Immature natural killer cell (primary cell): ENCODE measurements at regions not wholly inside any gene's neighbourhood (a gene's known extent, or its start where the extent isn't known, plus 50 kb on each side); places are given as distances from the start of the nearest gene placed in this dataset.
"Not testable (repeated sequence)": the region's sequence is repeated elsewhere in the genome, so short reads cannot be mapped to it uniquely, and the experiment has no call there.

Experiments used
- DNase-seq, 3 donors: peaks; one replicate each; pipeline ENCODE4 v3.0.0; 2022; ENCODE audit warnings: mixed read lengths in 1 of 3
- H3K27ac Mint-ChIP-seq, 6 donors: one replicate each; pipeline ENCODE4 v1.8.0; 2020; ENCODE audit warnings: mixed read lengths in 6 of 6, mild to moderate bottlenecking in 5 of 6, inconsistent platforms in 4 of 6, moderate library complexity in 3 of 6
- H3K27me3 Mint-ChIP-seq, 3 donors: one replicate each; pipeline ENCODE4 v1.8.0; 2020 to 2021; ENCODE audit warnings: low read depth in 3 of 3, mild to moderate bottlenecking in 3 of 3, mixed read lengths in 3 of 3, moderate library complexity in 3 of 3, inconsistent platforms in 1 of 3
- H3K36me3 Mint-ChIP-seq, 3 donors: one replicate each; pipeline ENCODE4 v1.8.0; 2020; ENCODE audit warnings: mixed read lengths in 3 of 3, inconsistent platforms in 2 of 3, mild to moderate bottlenecking in 2 of 3
- H3K4me1 Mint-ChIP-seq, 2 donors: one replicate each; pipeline ENCODE4 v1.8.0; 2020; ENCODE audit warnings: inconsistent platforms in 2 of 2, mild to moderate bottlenecking in 2 of 2, mixed read lengths in 2 of 2, moderate library complexity in 1 of 2
- H3K4me3 Mint-ChIP-seq, 5 donors: one replicate each; pipeline ENCODE4 v1.8.0; 2020; ENCODE audit warnings: mild to moderate bottlenecking in 5 of 5, mixed read lengths in 5 of 5, inconsistent platforms in 3 of 5, moderate library complexity in 3 of 5
- H3K9me3 Mint-ChIP-seq, 6 donors: one replicate each; pipeline ENCODE4 v1.8.0; 2020; ENCODE audit warnings: mild to moderate bottlenecking in 6 of 6, mixed read lengths in 6 of 6, inconsistent platforms in 4 of 6, moderate library complexity in 3 of 6

DNA sequence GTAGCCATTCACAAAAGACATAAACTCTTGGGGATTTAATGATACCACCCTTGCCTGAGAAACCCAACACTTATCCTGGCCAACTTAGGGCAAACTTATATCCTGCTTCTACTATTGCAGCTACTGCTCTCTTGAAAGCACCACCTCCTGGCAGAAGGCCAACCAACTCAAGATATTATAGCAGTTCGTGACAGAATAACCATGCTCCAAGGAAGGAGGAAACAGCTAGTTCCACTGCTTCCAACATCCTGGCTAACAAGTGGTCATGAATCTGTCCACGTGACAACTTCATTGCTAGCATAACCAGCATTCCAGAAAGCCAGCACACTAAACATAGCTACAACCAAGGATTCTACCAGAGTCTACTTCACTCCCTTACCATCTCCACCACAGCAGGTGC lies 1037.5 kb downstream of the TBL1XR1 start:
- no peaks in the 10 kb centered on the region for H3K4me1 Mint-ChIP-seq

DNA sequence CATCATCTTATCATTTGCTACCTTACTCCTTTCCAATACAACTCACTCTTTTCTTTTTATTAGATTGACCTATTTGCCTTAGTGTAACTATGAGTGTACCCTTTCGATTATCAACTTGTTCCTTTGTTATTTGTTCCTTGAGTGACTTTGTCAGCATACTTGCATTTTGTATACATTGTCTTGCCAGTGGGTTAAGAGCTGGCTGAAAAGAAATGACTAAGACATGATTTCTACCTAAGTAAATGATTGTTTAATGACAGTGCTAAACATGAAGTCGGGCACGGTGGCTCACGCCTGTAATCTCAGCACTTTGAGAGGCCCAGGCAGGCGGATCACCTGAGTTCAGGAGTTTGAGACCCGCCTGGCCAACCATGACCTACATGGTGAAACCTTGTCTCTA lies 1042.3 kb downstream of the TBL1XR1 start:
- no peaks in the 10 kb centered on the region for H3K4me1 Mint-ChIP-seq

More for the DNA sequence above, 1037.5 kb downstream of the TBL1XR1 start:
- peaks cover 0 to 3% (median 0%) of the 10 kb centered on the region in 3 donors for H3K27me3 Mint-ChIP-seq
- DNase-seq = no peak
- H3K4me3 Mint-ChIP-seq = no peak overlapping the region
- no peak overlapping the region for H3K27ac Mint-ChIP-seq
- H3K9me3 Mint-ChIP-seq = peaks cover 10 to 59% (median 42%) of the 10 kb centered on the region in 6 donors
- H3K36me3 Mint-ChIP-seq = peaks cover 0 to 2% (median 0%) of the 10 kb centered on the region in 3 donors

GRCh38 chr3:176149567-176149966 lies 1047.7 kb downstream of the TBL1XR1 start:
- Mint-ChIP-seq H3K4me3 (no peak overlapping the region), H3K36me3 (peaks cover 0 to 3% (median 0%) of the 10 kb centered on the region in 3 donors), H3K9me3 (peaks cover 6 to 24% (median 14%) of the 10 kb centered on the region in 6 donors), H3K4me1 (no peaks in the 10 kb centered on the region), H3K27me3 (no peaks in the 10 kb centered on the region), H3K27ac (no peak overlapping the region)
- no peak for DNase-seq

More for the DNA sequence above, 1042.3 kb downstream of the TBL1XR1 start:
- no peak for DNase-seq
- Mint-ChIP-seq H3K4me3 (no peak overlapping the region), H3K27ac (no peak overlapping the region), H3K27me3 (peaks cover 0 to 3% (median 0%) of the 10 kb centered on the region in 3 donors), H3K9me3 (peaks cover 5 to 24% (median 18%) of the 10 kb centered on the region in 6 donors), H3K36me3 (no peaks in the 10 kb centered on the region)

DNA sequence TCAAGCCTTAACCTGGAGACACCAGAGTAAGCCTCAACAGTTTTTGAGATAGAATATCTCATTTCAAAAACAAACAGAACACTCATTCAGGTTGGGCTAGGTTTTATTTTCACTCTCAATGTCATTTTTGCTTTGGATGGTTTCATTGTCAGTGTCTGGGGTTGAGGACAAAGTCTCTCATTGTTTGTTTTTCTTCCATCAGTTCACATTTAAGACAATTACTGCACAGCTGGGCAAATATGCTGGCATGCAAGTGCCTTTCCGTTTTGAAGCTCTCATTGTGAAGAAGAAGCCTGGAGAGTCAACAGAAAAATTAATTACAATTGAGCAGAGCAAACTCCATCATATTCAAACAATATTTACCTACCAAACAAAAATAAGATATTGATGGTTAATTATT lies 1050.0 kb downstream of the TBL1XR1 start:
- DNase-seq = no peak
- Mint-ChIP-seq H3K4me3 (no peak overlapping the region), H3K27ac (no peak overlapping the region), H3K27me3 (peaks cover 0 to 2% (median 0%) of the 10 kb centered on the region in 3 donors), H3K9me3 (peaks cover 13 to 35% (median 19%) of the 10 kb centered on the region in 6 donors), H3K4me1 (no peaks in the 10 kb centered on the region), H3K36me3 (peaks cover 0 to 3% (median 0%) of the 10 kb centered on the region in 3 donors)

DNA sequence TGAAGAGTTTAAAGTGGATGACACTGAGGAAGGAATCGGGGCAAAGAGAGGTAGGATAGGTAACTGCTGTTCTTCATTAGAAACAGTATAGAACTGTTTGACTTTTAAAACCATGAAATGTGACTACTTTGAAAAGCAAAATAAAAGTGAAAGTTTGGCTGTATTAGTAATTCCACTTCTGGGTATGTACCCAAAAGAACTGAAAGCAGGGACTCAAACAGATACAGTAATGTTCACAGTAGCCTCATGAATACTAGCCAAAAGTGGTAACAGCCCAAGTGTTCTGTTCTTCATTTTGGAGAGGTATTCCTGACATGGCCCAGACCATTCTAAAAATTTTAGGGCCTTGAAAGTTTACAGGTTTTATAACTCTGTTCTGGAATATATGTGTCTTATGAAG lies 1055.4 kb downstream of the TBL1XR1 start:
- Mint-ChIP-seq H3K27me3 (peaks cover 0 to 2% (median 0%) of the 10 kb centered on the region in 3 donors), H3K4me3 (no peak overlapping the region), H3K4me1 (no peaks in the 10 kb centered on the region), H3K27ac (no peak overlapping the region), H3K9me3 (peaks cover 19 to 58% (median 33%) of the 10 kb centered on the region in 6 donors), H3K36me3 (peaks cover 0 to 3% (median 0%) of the 10 kb centered on the region in 3 donors)
- DNase-seq = no peak

DNA sequence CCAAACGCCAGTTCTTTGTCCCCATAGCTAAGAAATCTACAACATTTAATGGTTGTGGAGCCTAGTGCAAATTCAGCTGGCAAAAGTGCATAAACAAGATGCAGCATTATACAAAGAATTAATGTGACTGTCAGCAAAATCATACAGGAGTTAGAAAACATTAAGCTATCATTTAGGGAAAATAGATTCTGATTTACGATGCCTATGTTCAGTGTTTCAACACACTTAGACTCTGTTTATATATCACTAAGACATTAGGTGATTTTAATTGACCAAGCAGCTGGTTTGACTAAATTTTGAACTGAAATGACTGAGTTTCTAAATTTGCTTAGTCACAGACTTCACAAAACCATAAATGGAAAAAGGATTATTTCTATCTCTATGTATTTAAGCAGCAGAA lies 1076.8 kb downstream of the TBL1XR1 start:
- peaks cover 7 to 46% (median 22%) of the 10 kb centered on the region in 6 donors for H3K9me3 Mint-ChIP-seq
- H3K4me1 Mint-ChIP-seq = no peaks in the 10 kb centered on the region
- H3K27ac Mint-ChIP-seq = no peak overlapping the region
- peaks cover 0 to 1% (median under 1%) of the 10 kb centered on the region in 3 donors for H3K27me3 Mint-ChIP-seq
- no peak overlapping the region for H3K4me3 Mint-ChIP-seq
- DNase-seq = no peak
- H3K36me3 Mint-ChIP-seq = no peaks in the 10 kb centered on the region

DNA sequence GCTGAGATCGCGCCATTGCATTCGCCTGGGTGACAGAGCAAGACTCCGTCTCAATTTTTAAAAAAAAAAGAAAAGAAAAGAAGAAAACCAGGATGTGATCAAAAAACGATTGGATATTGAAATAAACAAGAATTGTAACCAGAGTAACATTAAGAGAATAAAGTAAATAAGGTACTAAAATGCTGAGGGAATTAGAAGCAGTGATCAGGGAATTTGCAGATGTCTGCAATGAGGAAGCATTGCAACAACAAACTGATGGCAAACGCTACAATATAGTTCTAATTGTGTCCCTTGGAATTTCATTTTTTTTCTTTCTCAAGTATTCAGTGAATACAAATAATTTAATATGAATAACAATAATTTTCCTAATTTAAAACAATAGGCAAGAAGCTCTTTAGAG lies 1077.5 kb downstream of the TBL1XR1 start:
- H3K9me3 Mint-ChIP-seq = peaks cover 8 to 50% (median 24%) of the 10 kb centered on the region in 6 donors
- peaks cover 0 to 4% (median 2%) of the 10 kb centered on the region in 3 donors for H3K27me3 Mint-ChIP-seq
- no peak overlapping the region for H3K4me3 Mint-ChIP-seq
- H3K27ac Mint-ChIP-seq = no peak overlapping the region
- DNase-seq = no peak
- H3K36me3 Mint-ChIP-seq = no peaks in the 10 kb centered on the region
- H3K4me1 Mint-ChIP-seq = no peaks in the 10 kb centered on the region

- Mint-ChIP-seq H3K27ac (no peak overlapping the region), H3K36me3 (peaks cover 0 to 5% (median 0%) of the 10 kb centered on the region in 3 donors), H3K9me3 (peaks cover 15 to 47% (median 26%) of the 10 kb centered on the region in 6 donors), H3K27me3 (no peaks in the 10 kb centered on the region), H3K4me1 (no peaks in the 10 kb centered on the region), H3K4me3 (no peak overlapping the region)
- DNase-seq = no peak
Measured at GRCh38 chr3:176106380-176106779, 1090.9 kb downstream of the TBL1XR1 start.

GRCh38 chr3:176097027-176097426 lies 1100.3 kb downstream of the TBL1XR1 start:
- no peak for DNase-seq
- Mint-ChIP-seq H3K4me3 (no peak overlapping the region), H3K36me3 (peaks cover 0 to 3% (median 0%) of the 10 kb centered on the region in 3 donors), H3K9me3 (peaks cover 13 to 54% (median 21%) of the 10 kb centered on the region in 6 donors), H3K27ac (no peak overlapping the region), H3K4me1 (no peaks in the 10 kb centered on the region), H3K27me3 (no peaks in the 10 kb centered on the region)

GRCh38 chr3:176093892-176094291 lies 1103.4 kb downstream of the TBL1XR1 start:
- H3K27me3 Mint-ChIP-seq, DNase-seq, H3K27ac Mint-ChIP-seq, H3K4me3 Mint-ChIP-seq, H3K36me3 Mint-ChIP-seq, H3K4me1 Mint-ChIP-seq: not testable (repeated sequence)
- H3K9me3 Mint-ChIP-seq = peaks cover 0 to 43% (median 22%) of the 10 kb centered on the region in 6 donors

GRCh38 chr3:176090727-176091126 lies 1106.6 kb downstream of the TBL1XR1 start:
- H3K4me1 Mint-ChIP-seq = no peaks in the 10 kb centered on the region
- H3K27ac Mint-ChIP-seq = no peak overlapping the region
- H3K27me3 Mint-ChIP-seq = no peaks in the 10 kb centered on the region
- H3K4me3 Mint-ChIP-seq = no peak overlapping the region
- no peaks in the 10 kb centered on the region for H3K36me3 Mint-ChIP-seq
- DNase-seq = no peak
- peaks cover 0 to 35% (median 25%) of the 10 kb centered on the region in 6 donors for H3K9me3 Mint-ChIP-seq

DNA sequence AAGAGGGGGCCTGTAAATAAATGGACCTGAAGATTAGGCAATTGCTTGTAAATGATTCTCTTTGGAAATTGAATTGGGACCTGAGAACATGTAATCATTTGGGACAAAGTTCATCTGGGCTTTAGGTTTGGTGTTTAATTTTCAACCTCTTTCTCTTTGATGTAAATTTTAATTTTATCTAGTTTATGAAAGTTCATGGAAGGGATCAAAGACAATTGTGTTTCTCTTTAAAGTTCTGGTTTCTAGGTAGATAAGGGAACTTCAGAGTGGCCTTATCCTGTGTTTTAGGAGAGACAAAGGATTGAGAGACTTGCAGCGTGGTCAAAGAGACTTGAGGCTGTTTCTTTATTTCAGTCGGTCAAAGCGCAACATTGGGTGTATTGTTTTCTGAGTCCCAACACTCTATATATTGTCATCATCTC lies 1108.3 kb downstream of the TBL1XR1 start:
- Mint-ChIP-seq H3K27ac (no peak overlapping the region), H3K36me3 (no peaks in the 10 kb centered on the region), H3K4me1 (no peaks in the 10 kb centered on the region), H3K4me3 (no peak overlapping the region), H3K27me3 (no peaks in the 10 kb centered on the region), H3K9me3 (peaks cover 4 to 35% (median 26%) of the 10 kb centered on the region in 6 donors)
- no peak for DNase-seq

GRCh38 chr3:176087066-176087697 lies 1110.1 kb downstream of the TBL1XR1 start:
- H3K27me3 Mint-ChIP-seq = no peaks in the 10 kb centered on the region

GRCh38 chr3:176079785-176080184 lies 1117.5 kb downstream of the TBL1XR1 start:
- Mint-ChIP-seq H3K4me1 (no peaks in the 10 kb centered on the region), H3K36me3 (peaks cover 0 to 4% (median 0%) of the 10 kb centered on the region in 3 donors), H3K4me3 (no peak overlapping the region), H3K9me3 (peaks cover 6 to 59% (median 20%) of the 10 kb centered on the region in 6 donors), H3K27me3 (no peaks in the 10 kb centered on the region), H3K27ac (no peak overlapping the region)
- no peak for DNase-seq

More at GRCh38 chr3:176087066-176087697, 1110.1 kb downstream of the TBL1XR1 start:
- no peak for DNase-seq
- no peak overlapping the region for H3K27ac Mint-ChIP-seq
- H3K9me3 Mint-ChIP-seq = peaks cover 4 to 32% (median 23%) of the 10 kb centered on the region in 6 donors
- no peaks in the 10 kb centered on the region for H3K4me1 Mint-ChIP-seq
- H3K36me3 Mint-ChIP-seq = no peaks in the 10 kb centered on the region
- H3K4me3 Mint-ChIP-seq = no peak overlapping the region
